GM12874 (cell line): ENCODE measurements at regions not wholly inside any gene's neighbourhood (a gene's known extent, or its start where the extent isn't known, plus 50 kb on each side); places are given as distances from the start of the nearest gene placed in this dataset.

ENCODE experiments used
- TF ChIP-seq, protein P1 (sequence below): IDR thresholded peaks from 2 replicates; pipeline ENCODE4 v1.5.1; 2011; ENCODE audit warnings: low read depth, mild to moderate bottlenecking, control low read depth, low read length, moderate library complexity; ENCODE audit not compliant: insufficient read depth

- TF ChIP-seq, protein P1, sequence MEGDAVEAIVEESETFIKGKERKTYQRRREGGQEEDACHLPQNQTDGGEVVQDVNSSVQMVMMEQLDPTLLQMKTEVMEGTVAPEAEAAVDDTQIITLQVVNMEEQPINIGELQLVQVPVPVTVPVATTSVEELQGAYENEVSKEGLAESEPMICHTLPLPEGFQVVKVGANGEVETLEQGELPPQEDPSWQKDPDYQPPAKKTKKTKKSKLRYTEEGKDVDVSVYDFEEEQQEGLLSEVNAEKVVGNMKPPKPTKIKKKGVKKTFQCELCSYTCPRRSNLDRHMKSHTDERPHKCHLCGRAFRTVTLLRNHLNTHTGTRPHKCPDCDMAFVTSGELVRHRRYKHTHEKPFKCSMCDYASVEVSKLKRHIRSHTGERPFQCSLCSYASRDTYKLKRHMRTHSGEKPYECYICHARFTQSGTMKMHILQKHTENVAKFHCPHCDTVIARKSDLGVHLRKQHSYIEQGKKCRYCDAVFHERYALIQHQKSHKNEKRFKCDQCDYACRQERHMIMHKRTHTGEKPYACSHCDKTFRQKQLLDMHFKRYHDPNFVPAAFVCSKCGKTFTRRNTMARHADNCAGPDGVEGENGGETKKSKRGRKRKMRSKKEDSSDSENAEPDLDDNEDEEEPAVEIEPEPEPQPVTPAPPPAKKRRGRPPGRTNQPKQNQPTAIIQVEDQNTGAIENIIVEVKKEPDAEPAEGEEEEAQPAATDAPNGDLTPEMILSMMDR: no peak
Observed at GRCh38 chr6:102984357-102984756, 1590.8 kb downstream of the GRIK2 start.

DNA sequence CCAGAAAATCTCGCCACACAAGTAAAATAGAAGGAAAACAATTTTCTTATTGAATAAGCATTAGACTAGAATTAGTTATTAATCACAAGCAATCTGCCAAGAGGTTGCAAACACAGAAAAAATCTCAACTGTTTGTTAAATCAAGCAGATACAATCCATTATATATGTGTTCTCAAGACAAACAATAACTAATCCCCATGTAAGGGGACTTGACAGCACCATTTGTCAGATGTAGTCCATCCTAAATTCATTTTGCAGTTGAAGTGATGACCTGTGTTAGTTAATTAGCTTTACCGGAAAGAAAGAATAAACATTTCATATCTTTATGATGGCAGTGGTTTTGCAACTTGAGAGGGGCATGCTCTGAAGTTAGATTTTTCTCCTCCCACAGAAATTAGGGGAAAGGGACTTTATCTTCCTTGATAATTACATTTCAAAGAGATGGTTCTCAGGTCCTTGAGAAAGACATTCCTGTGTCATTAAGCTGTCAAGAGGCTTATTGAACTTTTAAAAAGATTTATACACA is 1588.0 kb downstream of the GRIK2 start:
- TF ChIP-seq, protein P1: no peak

DNA sequence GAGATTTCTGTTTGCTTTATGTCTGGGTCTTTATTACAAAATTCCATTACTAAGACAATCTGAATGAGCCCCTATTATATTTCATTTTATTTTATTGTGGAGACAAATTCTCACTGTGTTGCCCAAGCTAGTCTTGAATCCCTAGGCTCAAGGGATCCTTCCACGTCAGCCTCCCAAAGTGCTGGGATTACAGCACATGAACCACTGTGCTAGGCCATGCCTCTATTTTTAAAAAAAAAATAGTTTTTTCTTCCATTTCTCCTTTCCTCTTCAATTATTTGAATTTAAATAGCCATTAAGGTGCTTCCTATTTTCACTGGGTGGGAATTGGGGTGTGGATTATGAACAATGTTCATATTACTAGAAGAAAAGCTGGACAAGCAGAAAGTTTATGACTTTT is 1587.4 kb downstream of the GRIK2 start:
- TF ChIP-seq, protein P1: no peak

DNA sequence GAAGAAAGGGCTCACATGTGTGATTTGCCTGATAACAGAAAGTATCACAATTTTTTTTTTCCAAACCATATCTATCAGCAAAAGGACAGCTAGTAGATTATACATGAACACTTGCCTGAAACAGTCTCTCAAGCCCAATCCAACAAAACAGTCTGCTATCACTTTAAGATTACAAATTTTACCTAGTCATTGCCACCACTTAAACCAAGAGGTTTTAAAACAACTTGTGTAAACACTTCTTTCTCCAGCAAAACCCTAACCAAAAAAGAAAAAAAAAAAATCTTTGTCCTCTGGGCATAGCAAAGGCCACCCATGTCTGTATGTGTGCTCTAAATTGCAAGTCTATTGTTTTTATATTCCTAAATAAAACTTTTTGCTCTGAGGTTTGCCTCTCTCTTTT is 1568.4 kb downstream of the GRIK2 start:
- TF ChIP-seq, protein P1: no peak

- TF ChIP-seq, protein P1: no peak
Observed at GRCh38 chr6:102950967-102951366, 1557.5 kb downstream of the GRIK2 start.

- TF ChIP-seq, protein P1: no peak
Observed at GRCh38 chr6:102944475-102944874, 1551.0 kb downstream of the GRIK2 start.

DNA sequence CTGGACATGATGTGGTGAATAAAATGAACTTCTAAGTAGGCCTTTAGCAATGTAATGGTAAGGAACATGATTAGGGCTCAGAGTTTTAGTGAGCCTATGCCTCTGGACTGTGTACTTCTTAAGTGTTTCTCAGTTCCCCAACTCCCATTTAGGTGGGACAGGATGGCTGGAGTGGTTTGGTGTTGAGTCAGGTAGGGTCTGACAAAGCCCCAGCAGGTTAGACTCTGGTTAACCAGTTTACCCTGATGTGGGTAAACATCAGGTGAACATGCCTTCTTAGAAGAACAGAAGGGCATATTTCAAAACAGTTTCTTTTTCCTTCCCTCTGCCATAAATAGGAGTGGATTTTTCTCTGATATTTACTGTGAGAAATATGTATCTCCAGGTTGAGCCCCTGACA is 1548.7 kb downstream of the GRIK2 start:
- TF ChIP-seq, protein P1: no peak
